ENCODE measurements at regions not wholly inside any gene's neighbourhood (a gene's known extent, or its start where the extent isn't known, plus 50 kb on each side); places are given as distances from the start of the nearest gene placed in this dataset.

DNA sequence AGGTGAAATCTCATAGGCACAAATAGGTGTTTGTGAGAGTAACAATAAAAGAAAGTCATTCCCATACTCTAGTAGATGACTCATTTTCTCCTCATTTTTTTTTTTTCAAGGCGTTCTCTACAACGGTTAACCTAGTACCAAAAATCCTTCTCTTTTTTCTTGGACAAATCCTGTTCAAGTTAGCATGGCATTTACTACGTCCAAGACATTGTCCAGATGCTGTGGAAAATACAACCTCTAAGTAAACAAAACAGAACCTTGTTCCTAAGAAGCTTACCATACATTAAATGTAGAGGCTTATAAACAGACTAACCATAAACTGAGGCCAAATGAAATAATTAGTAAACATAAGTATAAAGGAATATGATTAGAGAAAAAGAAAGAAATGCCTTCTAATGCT lies 76.2 kb upstream of the RGS4 start:
- no peak overlapping the region for H3K4me3 ChIP-seq (ENCODE audit: low read depth, low read length)
- no peak for DNase-seq (ENCODE audit: low read depth)

GRCh38 chr1:162991444-162991843 lies 77.7 kb upstream of the RGS4 start:
- DNase-seq (ENCODE audit: low read depth) = no peak
- TF ChIP-seq, protein P1, sequence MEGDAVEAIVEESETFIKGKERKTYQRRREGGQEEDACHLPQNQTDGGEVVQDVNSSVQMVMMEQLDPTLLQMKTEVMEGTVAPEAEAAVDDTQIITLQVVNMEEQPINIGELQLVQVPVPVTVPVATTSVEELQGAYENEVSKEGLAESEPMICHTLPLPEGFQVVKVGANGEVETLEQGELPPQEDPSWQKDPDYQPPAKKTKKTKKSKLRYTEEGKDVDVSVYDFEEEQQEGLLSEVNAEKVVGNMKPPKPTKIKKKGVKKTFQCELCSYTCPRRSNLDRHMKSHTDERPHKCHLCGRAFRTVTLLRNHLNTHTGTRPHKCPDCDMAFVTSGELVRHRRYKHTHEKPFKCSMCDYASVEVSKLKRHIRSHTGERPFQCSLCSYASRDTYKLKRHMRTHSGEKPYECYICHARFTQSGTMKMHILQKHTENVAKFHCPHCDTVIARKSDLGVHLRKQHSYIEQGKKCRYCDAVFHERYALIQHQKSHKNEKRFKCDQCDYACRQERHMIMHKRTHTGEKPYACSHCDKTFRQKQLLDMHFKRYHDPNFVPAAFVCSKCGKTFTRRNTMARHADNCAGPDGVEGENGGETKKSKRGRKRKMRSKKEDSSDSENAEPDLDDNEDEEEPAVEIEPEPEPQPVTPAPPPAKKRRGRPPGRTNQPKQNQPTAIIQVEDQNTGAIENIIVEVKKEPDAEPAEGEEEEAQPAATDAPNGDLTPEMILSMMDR (IDR thresholded peaks at IDR 0.05; ENCODE audit: insufficient read depth, low read depth, low read length, missing control alignments) = no peak

More for the DNA sequence above, 76.2 kb upstream of the RGS4 start:
- TF ChIP-seq, protein P1 (IDR thresholded peaks at IDR 0.05; ENCODE audit: insufficient read depth, low read depth, low read length, missing control alignments) = no peak

DNA sequence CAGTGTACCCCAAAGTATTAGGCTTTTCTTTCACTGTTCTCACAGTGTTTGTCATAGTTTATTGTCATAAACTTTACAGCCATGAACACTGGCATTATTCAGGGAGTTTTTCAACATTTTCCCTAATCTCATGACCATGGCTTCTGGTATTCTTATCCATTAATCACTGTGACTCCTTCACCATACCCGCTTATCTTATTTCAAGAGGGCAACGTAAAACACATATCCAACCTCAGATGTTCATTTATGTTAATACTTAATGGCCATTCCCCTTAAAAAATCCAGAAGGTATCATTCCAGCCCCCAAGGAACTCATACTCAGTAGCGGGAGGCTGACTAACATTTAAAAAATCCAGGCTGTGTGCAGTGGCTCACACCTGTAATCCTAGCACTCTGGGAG lies 78.5 kb upstream of the RGS4 start:
- no peak overlapping the region for H3K4me3 ChIP-seq (ENCODE audit: low read depth, low read length)
- TF ChIP-seq, protein P1 (IDR thresholded peaks at IDR 0.05; ENCODE audit: insufficient read depth, low read depth, low read length, missing control alignments) = no peak
- no peak for DNase-seq (ENCODE audit: low read depth)

More at GRCh38 chr1:162991444-162991843, 77.7 kb upstream of the RGS4 start:
- H3K4me3 ChIP-seq (ENCODE audit: low read depth, low read length) = no peak overlapping the region

DNA sequence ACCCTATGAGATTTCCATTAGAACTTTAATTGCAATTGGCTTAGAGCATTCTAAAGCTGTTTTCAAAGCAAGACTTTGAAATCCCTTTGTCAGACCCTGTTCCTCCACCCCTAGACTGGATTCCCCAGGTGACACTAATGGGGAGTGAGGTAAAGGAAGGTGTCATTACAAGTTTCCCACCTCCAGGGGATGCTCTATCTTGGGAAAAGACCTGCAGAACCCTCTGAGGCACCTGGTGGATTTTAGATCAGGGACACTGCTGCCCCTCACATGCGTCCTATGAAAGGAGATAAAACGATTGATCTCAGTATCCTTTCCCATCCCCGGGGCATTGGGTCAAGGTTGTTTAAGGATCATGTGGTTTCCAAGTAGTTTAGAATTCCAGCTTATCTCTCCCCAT lies 80.3 kb upstream of the RGS4 start:
- DNase-seq (ENCODE audit: low read depth) = no peak
- no peak overlapping the region for H3K4me3 ChIP-seq (ENCODE audit: low read depth, low read length)
- TF ChIP-seq, protein P1 (IDR thresholded peaks at IDR 0.05; ENCODE audit: insufficient read depth, low read depth, low read length, missing control alignments) = no peak

- no peak overlapping the region for H3K4me3 ChIP-seq (ENCODE audit: low read depth, low read length)
- TF ChIP-seq, protein P1 (IDR thresholded peaks at IDR 0.05; ENCODE audit: insufficient read depth, low read depth, low read length, missing control alignments) = no peak
- DNase-seq (ENCODE audit: low read depth) = no peak
Measured at GRCh38 chr1:162987866-162988265, 81.3 kb upstream of the RGS4 start.

DNA sequence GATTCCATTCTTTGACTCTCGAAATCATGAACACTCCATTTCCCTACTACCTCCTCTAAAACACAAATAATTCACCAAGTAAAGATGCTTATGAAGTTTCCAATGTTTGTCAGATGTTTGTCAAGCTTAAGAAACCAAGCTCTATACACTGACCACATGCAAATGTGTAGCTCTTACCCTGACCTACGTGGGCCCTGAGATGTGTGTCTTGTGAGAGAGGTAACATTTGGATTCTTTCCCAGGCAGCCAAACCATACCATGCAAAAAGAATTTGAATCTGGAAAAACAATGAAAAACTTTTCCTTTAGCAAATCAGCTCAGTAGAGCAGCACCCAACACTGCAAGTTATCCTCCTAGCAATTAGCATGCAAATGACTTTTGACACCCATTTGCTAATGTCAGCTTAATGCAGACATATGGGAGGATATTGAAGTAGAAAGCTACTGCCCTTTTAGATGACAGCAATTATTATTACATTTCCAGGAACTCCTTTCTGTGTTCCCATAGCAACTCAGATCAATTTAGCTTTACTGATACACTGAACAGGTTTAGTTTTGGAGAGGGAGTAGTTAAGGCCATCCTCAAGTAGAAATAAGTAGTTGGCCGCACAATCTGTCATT lies 83.2 kb upstream of the RGS4 start:
- TF ChIP-seq, protein P1 (IDR thresholded peaks at IDR 0.05; ENCODE audit: insufficient read depth, low read depth, low read length, missing control alignments) = no peak
- H3K4me3 ChIP-seq (ENCODE audit: low read depth, low read length) = no peak overlapping the region
- no peak for DNase-seq (ENCODE audit: low read depth)

DNA sequence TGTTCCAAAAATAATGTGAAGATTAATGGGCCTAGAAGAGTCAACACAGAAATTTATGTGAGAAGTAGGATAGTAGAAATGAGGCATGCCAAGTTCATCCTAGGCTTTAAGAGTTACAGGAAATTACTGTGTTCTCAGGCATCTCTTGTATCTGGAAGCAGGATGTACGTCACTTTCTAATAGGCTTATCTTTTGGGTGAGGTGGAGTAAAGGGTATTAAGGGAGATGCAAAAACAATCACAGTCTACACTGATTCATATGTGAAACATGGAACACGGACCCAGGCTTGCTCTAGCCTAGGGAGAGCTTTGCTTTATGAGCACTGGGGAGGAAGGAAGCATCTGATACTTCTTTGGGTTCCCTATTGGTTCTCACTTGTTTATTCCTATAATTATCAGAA lies 84.5 kb upstream of the RGS4 start:
- no peak for DNase-seq (ENCODE audit: low read depth)
- TF ChIP-seq, protein P1 (IDR thresholded peaks at IDR 0.05; ENCODE audit: insufficient read depth, low read depth, low read length, missing control alignments) = no peak

More for the DNA sequence above, 84.5 kb upstream of the RGS4 start:
- H3K4me3 ChIP-seq (ENCODE audit: low read depth, low read length) = no peak overlapping the region
